NCI-H748 treated with DMSO at 0.1 percent for 48 hours (cell line): ENCODE measurements at regions not wholly inside any gene's neighbourhood (a gene's known extent, or its start where the extent isn't known, plus 50 kb on each side); places are given as distances from the start of the nearest gene placed in this dataset.

Source experiments
- DNase-seq: peaks from one replicate; lab custom pipeline; 2025; lab: John Stamatoyannopoulos, UW

- no peak for DNase-seq
Observed at GRCh38 chr20:59431014-59431413, 130.6 kb downstream of the EDN3 start.

- DNase-seq = peak; percentile 91
Observed at GRCh38 chr20:59434960-59435359, 134.5 kb downstream of the EDN3 start.

- peak; percentile 87 for DNase-seq
Observed at GRCh38 chr20:59435518-59435917, 135.1 kb downstream of the EDN3 start.

GRCh38 chr20:59437601-59438031 lies 137.2 kb downstream of the EDN3 start:
- peak; percentile 54 for DNase-seq

GRCh38 chr20:59438201-59438600 lies 137.8 kb downstream of the EDN3 start:
- DNase-seq = no peak

- DNase-seq = no peak
Observed at GRCh38 chr20:59439243-59439642, 138.8 kb downstream of the EDN3 start.

- no peak for DNase-seq
Observed at GRCh38 chr20:59441306-59441705, 140.9 kb downstream of the EDN3 start.

- DNase-seq = no peak
Observed at GRCh38 chr20:59441860-59442810, 141.7 kb downstream of the EDN3 start.

- DNase-seq = no peak
Observed at GRCh38 chr20:59443550-59443949, 143.1 kb downstream of the EDN3 start.

GRCh38 chr20:59446376-59446775 lies 146.0 kb downstream of the EDN3 start:
- DNase-seq = no peak

- no peak for DNase-seq
Observed at GRCh38 chr20:59448196-59448595, 147.8 kb downstream of the EDN3 start.

- DNase-seq = no peak
Observed at GRCh38 chr20:59448851-59449444, 148.5 kb downstream of the EDN3 start.

- DNase-seq = no peak
Observed at GRCh38 chr20:59451066-59451630, 150.7 kb downstream of the EDN3 start.

GRCh38 chr20:59451641-59452040 lies 151.2 kb downstream of the EDN3 start:
- DNase-seq = no peak

- DNase-seq = no peak
Observed at GRCh38 chr20:59452856-59453255, 151.5 kb upstream of the PHACTR3 start.

- no peak for DNase-seq
Observed at GRCh38 chr20:59453759-59454560, 150.4 kb upstream of the PHACTR3 start.

GRCh38 chr20:59455402-59456341 lies 148.7 kb upstream of the PHACTR3 start:
- DNase-seq = peak; percentile 49

- DNase-seq = no peak
Observed at GRCh38 chr20:59456342-59457279, 147.7 kb upstream of the PHACTR3 start.

- DNase-seq = no peak
Observed at GRCh38 chr20:59458645-59459044, 145.7 kb upstream of the PHACTR3 start.

- no peak for DNase-seq
Observed at GRCh38 chr20:59459586-59459985, 144.8 kb upstream of the PHACTR3 start.
